ENCODE measurements at regions not wholly inside any gene's neighbourhood (a gene's known extent, or its start where the extent isn't known, plus 50 kb on each side); places are given as distances from the start of the nearest gene placed in this dataset.

DNA sequence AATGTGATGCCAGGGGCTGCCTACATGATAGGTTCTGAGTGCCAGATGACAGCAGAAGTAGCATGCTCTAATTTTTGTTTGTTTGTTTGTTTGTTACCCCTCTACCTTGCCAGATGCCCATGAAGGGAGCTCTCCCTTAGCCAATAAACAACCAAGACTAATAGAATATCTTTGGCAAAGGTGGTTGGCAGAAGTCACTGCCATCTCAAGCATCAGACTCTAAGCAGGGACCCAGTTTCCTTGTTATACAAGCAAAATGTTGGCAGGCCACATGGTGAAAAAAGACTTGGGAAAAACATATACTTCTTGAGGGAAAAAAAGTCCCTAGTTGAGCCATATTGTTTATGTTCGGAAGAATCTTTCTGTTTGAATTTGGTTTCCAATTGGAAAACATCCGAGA is 609.0 kb upstream of the CFAP20DC start:
- TF ChIP-seq TAF1 (IDR thresholded peaks at IDR 0.05; ENCODE audit: low read depth) (no peak), EP300 (conservative IDR thresholded peaks at IDR 0.05; ENCODE audit: poor library complexity, severe bottlenecking) (no peak), POLR2AphosphoS5 (IDR thresholded peaks at IDR 0.05) (no peak)
- TF ChIP-seq, protein P1, sequence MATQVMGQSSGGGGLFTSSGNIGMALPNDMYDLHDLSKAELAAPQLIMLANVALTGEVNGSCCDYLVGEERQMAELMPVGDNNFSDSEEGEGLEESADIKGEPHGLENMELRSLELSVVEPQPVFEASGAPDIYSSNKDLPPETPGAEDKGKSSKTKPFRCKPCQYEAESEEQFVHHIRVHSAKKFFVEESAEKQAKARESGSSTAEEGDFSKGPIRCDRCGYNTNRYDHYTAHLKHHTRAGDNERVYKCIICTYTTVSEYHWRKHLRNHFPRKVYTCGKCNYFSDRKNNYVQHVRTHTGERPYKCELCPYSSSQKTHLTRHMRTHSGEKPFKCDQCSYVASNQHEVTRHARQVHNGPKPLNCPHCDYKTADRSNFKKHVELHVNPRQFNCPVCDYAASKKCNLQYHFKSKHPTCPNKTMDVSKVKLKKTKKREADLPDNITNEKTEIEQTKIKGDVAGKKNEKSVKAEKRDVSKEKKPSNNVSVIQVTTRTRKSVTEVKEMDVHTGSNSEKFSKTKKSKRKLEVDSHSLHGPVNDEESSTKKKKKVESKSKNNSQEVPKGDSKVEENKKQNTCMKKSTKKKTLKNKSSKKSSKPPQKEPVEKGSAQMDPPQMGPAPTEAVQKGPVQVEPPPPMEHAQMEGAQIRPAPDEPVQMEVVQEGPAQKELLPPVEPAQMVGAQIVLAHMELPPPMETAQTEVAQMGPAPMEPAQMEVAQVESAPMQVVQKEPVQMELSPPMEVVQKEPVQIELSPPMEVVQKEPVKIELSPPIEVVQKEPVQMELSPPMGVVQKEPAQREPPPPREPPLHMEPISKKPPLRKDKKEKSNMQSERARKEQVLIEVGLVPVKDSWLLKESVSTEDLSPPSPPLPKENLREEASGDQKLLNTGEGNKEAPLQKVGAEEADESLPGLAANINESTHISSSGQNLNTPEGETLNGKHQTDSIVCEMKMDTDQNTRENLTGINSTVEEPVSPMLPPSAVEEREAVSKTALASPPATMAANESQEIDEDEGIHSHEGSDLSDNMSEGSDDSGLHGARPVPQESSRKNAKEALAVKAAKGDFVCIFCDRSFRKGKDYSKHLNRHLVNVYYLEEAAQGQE (IDR thresholded peaks at IDR 0.05; ENCODE audit: borderline replicate concordance): no peak
- TF ChIP-seq, protein P2, sequence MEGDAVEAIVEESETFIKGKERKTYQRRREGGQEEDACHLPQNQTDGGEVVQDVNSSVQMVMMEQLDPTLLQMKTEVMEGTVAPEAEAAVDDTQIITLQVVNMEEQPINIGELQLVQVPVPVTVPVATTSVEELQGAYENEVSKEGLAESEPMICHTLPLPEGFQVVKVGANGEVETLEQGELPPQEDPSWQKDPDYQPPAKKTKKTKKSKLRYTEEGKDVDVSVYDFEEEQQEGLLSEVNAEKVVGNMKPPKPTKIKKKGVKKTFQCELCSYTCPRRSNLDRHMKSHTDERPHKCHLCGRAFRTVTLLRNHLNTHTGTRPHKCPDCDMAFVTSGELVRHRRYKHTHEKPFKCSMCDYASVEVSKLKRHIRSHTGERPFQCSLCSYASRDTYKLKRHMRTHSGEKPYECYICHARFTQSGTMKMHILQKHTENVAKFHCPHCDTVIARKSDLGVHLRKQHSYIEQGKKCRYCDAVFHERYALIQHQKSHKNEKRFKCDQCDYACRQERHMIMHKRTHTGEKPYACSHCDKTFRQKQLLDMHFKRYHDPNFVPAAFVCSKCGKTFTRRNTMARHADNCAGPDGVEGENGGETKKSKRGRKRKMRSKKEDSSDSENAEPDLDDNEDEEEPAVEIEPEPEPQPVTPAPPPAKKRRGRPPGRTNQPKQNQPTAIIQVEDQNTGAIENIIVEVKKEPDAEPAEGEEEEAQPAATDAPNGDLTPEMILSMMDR (IDR thresholded peaks at IDR 0.05; ENCODE audit: poor library complexity, severe bottlenecking): no peak
- Histone ChIP-seq H3K4me3 (ENCODE audit: low read length) (no peak overlapping the region), H3F3A (ENCODE audit: insufficient read depth, low read length, poor library complexity, severe bottlenecking) (no peaks in the 10 kb centered on the region), H3K9me3 (ENCODE audit: low read length) (no peaks in the 10 kb centered on the region), H3K27me3 (ENCODE audit: insufficient read depth, low read depth, low read length) (no peaks in the 10 kb centered on the region), H4K20me1 (ENCODE audit: insufficient read depth) (no peaks in the 10 kb centered on the region), H2AFZ (ENCODE audit: low read depth, low read length) (no peak overlapping the region), H3K9me2 (ENCODE audit: insufficient read depth, low read length) (no peaks in the 10 kb centered on the region), H3K36me3 (ENCODE audit: insufficient read depth, low read length) (no peaks in the 10 kb centered on the region), H3K27ac (ENCODE audit: low read length) (no peak overlapping the region), H3K79me2 (replicated peaks; ENCODE audit: insufficient read depth, low read length) (no peaks in the 10 kb centered on the region), H3K4me2 (ENCODE audit: low read length) (no peak overlapping the region), H3K9ac (ENCODE audit: low read length) (no peak overlapping the region)

DNA sequence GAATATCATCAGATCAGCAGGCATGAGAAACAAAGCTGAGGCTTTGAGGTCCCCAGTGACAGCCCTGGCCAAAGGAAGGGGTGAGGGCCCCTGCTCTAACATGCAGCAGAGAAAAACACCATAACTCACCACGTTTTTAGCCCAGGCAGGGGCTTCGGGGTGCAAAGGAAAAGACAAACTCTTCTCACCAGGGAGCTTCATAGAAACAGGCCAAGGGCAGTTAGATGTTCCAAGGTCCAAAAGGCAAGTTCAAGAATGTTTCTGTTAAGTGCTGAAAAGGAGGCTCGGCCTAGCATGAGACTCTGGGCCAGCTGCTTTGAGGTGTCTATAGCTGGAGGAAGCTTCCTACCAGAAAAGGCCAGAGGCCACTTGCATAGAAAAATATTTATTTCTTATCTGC is 608.4 kb upstream of the CFAP20DC start:
- Histone ChIP-seq H3K27ac (ENCODE audit: low read length) (no peak overlapping the region), H3K4me3 (ENCODE audit: low read length) (no peak overlapping the region), H3K27me3 (ENCODE audit: insufficient read depth, low read depth, low read length) (no peaks in the 10 kb centered on the region), H3K9me2 (ENCODE audit: insufficient read depth, low read length) (no peaks in the 10 kb centered on the region), H3K79me2 (replicated peaks; ENCODE audit: insufficient read depth, low read length) (no peaks in the 10 kb centered on the region), H3K9me3 (ENCODE audit: low read length) (no peaks in the 10 kb centered on the region), H3F3A (ENCODE audit: insufficient read depth, low read length, poor library complexity, severe bottlenecking) (no peaks in the 10 kb centered on the region), H4K20me1 (ENCODE audit: insufficient read depth) (no peaks in the 10 kb centered on the region), H3K9ac (ENCODE audit: low read length) (no peak overlapping the region), H3K36me3 (ENCODE audit: insufficient read depth, low read length) (no peaks in the 10 kb centered on the region), H2AFZ (ENCODE audit: low read depth, low read length) (no peak overlapping the region), H3K4me2 (ENCODE audit: low read length) (no peak overlapping the region)
- TF ChIP-seq POLR2AphosphoS5 (IDR thresholded peaks at IDR 0.05): no peak

DNA sequence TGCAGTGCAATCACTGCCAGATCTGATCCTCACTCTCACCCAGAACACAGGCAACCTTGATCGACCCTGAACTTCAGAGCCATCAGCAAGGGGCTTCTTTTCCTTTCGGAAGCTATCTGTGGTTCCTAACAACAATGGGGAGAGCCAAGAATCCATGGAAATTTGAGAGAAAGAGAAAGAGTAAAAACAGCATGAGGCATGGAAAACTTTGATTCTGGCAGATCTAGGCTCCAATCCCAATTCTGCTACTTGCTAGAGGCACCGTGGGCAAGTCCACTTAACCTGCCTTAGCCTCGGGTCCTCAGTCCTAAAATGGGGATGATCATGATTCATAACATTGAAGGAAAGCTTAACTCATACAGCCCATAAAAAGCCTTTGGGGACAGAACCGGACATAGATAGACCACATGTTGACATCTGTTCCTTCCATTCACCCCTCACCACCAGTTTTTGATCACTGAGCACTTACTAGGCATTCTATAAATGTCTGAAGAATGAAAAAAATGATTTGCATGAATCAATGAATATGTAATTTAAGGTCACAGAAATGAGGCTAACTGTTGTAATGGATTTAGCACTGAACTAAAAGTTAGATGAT is 605.7 kb upstream of the CFAP20DC start:
- Histone ChIP-seq H3K9ac (ENCODE audit: low read length) (no peak overlapping the region), H3K27me3 (ENCODE audit: insufficient read depth, low read depth, low read length) (no peaks in the 10 kb centered on the region), H3K27ac (ENCODE audit: low read length) (no peak overlapping the region), H3F3A (ENCODE audit: insufficient read depth, low read length, poor library complexity, severe bottlenecking) (no peaks in the 10 kb centered on the region), H2AFZ (ENCODE audit: low read depth, low read length) (no peak overlapping the region), H3K36me3 (ENCODE audit: insufficient read depth, low read length) (no peaks in the 10 kb centered on the region), H3K4me3 (ENCODE audit: low read length) (no peak overlapping the region), H3K9me2 (ENCODE audit: insufficient read depth, low read length) (no peaks in the 10 kb centered on the region), H3K4me2 (ENCODE audit: low read length) (no peak overlapping the region), H3K79me2 (replicated peaks; ENCODE audit: insufficient read depth, low read length) (no peaks in the 10 kb centered on the region), H4K20me1 (ENCODE audit: insufficient read depth) (no peaks in the 10 kb centered on the region), H3K9me3 (ENCODE audit: low read length) (no peaks in the 10 kb centered on the region)
- TF ChIP-seq MXI1 (conservative IDR thresholded peaks at IDR 0.05; ENCODE audit: poor library complexity, severe bottlenecking) (no peak), EP300 (conservative IDR thresholded peaks at IDR 0.05; ENCODE audit: poor library complexity, severe bottlenecking) (no peak), POLR2AphosphoS5 (IDR thresholded peaks at IDR 0.05) (no peak), EZH2 (IDR thresholded peaks at IDR 0.05; ENCODE audit: borderline replicate concordance, insufficient read depth, low read length, poor library complexity, severe bottlenecking) (no peak), TAF1 (IDR thresholded peaks at IDR 0.05; ENCODE audit: low read depth) (no peak), SMC3 (conservative IDR thresholded peaks at IDR 0.05; ENCODE audit: poor library complexity) (no peak), RAD21 (conservative IDR thresholded peaks at IDR 0.05) (no peak)
- TF ChIP-seq, protein P2 (IDR thresholded peaks at IDR 0.05; ENCODE audit: poor library complexity, severe bottlenecking): no peak
- TF ChIP-seq, protein P1 (IDR thresholded peaks at IDR 0.05; ENCODE audit: borderline replicate concordance): no peak

Measured in neural cell (in vitro differentiated cells).